Prostate gland (tissue), 2 donors: ENCODE measurements at regions not wholly inside any gene's neighbourhood (a gene's known extent, or its start where the extent isn't known, plus 50 kb on each side); places are given as distances from the start of the nearest gene placed in this dataset.

Experiments used
- POLR2A ChIP-seq: fragments of 450-650 bp; IDR thresholded peaks from one replicate; pipeline ENCODE4 v1.6.1; 2016; ENCODE audit warnings: antibody characterized with exemption, mild to moderate bottlenecking
- POLR2AphosphoS5 ChIP-seq: sonication (generic); formaldehyde crosslinking; IDR thresholded peaks from one replicate; pipeline ENCODE4 v1.6.1; 2017; ENCODE audit warnings: antibody characterized with exemption
- TF ChIP-seq, protein P1 (sequence below), 4 experiments: fragments of 200-600 bp in 2 of 4; fragments of 450-650 bp in 2 of 4; sonication (generic) in 2 of 4; IDR thresholded peaks; 1 replicate in 3 of 4; 2 replicates in 1 of 4; pipeline ENCODE4 v1.5.1; 2016 to 2019; ENCODE audit warnings: antibody characterized with exemption in 4 of 4, mild to moderate bottlenecking in 2 of 4, moderate library complexity in 2 of 4

DNA sequence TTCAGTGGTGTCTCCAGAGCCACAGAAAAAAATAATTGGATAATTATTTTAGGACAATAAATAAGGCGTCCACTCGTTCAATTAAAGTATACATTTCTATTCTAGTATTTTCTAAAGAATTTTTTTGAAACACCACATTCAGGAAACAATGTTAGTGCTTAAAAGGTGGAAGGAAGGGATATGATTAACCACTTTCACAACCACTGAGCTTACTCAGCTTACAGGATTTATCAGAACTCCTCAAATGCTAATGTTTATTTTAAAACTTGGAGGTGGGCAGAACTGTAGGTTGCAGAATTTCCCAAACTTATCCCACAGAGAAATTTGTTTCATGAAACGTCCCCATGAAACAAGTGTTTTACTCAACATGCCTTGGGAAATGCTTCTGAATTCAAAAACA lies 54.3 kb upstream of the MAGEB2 start:
- TF ChIP-seq, protein P1, sequence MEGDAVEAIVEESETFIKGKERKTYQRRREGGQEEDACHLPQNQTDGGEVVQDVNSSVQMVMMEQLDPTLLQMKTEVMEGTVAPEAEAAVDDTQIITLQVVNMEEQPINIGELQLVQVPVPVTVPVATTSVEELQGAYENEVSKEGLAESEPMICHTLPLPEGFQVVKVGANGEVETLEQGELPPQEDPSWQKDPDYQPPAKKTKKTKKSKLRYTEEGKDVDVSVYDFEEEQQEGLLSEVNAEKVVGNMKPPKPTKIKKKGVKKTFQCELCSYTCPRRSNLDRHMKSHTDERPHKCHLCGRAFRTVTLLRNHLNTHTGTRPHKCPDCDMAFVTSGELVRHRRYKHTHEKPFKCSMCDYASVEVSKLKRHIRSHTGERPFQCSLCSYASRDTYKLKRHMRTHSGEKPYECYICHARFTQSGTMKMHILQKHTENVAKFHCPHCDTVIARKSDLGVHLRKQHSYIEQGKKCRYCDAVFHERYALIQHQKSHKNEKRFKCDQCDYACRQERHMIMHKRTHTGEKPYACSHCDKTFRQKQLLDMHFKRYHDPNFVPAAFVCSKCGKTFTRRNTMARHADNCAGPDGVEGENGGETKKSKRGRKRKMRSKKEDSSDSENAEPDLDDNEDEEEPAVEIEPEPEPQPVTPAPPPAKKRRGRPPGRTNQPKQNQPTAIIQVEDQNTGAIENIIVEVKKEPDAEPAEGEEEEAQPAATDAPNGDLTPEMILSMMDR (IDR thresholded peaks at IDR 0.05): no peak
- TF ChIP-seq POLR2A (no peak), POLR2AphosphoS5 (no peak)
